SKM-1 treated with dmso at 0.1 percent for 144 hours (cell line): ENCODE measurements at regions not wholly inside any gene's neighbourhood (a gene's known extent, or its start where the extent isn't known, plus 50 kb on each side); places are given as distances from the start of the nearest gene placed in this dataset.

Source experiments
- DNase-seq: peaks from one replicate; lab custom pipeline; 2025; ENCODE audit not compliant: unreplicated experiment; lab: John Stamatoyannopoulos, UW

GRCh38 chr3:178302966-178303930 is 233.0 kb upstream of the KCNMB2 start:
- DNase-seq: no peak

DNA sequence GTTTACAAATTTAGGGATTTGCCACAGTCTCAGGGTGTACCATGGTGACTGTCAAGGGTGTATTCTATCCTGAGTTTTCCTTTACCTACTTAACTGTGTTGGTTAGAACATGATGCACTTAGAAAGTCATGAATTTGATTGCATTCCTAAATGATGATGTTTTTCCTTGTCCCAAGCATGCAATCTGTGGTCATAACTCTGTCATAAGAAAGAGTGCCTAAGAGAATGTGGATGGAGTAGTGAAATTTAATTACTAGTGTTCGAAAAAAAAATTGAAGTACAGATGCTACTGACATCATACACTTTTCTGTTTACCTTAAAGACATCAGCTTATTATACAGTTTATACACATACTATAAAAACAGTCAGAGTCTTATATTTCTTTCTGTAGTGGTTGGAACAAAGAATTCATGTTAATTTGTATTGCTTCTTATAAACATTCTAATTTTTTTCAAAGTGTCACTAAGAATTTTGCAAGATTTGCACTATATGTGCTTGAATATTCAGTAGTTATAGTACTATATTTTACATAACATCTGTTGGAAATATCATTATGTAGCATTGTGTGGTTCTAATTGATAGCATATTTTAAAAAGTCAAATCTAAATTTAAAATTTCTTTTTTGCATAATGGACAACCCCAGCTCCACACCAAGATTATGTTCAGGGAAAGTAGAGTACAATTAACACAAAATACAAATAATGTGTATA is 231.3 kb upstream of the KCNMB2 start:
- DNase-seq: no peak

GRCh38 chr3:178306432-178307115 is 229.7 kb upstream of the KCNMB2 start:
- DNase-seq: no peak

DNA sequence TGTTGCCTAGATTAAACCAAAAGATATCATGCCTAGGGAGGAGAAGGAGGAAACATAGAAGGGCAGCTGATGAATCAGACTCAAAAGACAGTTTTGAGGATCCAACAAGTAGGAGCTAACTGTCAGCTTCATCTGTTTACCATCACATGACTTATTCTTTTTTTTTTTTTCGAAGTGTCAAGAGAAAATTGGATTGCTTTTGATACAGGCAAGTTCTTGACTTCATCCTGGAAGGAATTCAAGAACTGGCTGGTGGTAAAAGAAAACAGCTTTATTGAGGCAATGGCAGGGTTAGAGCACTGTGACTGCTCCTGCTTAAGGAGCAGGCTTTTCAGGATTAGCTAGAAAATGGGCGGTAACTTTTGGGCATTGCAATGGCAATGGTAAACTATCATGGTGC is 227.5 kb upstream of the KCNMB2 start:
- DNase-seq: no peak

- DNase-seq: no peak
Observed at GRCh38 chr3:178310949-178311348, 225.3 kb upstream of the KCNMB2 start.

GRCh38 chr3:178313716-178314115 is 222.5 kb upstream of the KCNMB2 start:
- no peak for DNase-seq

GRCh38 chr3:178318340-178318739 is 217.9 kb upstream of the KCNMB2 start:
- DNase-seq: no peak

GRCh38 chr3:178318941-178319816 is 217.1 kb upstream of the KCNMB2 start:
- DNase-seq: no peak

- DNase-seq: no peak
Observed at GRCh38 chr3:178320456-178321351, 215.5 kb upstream of the KCNMB2 start.

DNA sequence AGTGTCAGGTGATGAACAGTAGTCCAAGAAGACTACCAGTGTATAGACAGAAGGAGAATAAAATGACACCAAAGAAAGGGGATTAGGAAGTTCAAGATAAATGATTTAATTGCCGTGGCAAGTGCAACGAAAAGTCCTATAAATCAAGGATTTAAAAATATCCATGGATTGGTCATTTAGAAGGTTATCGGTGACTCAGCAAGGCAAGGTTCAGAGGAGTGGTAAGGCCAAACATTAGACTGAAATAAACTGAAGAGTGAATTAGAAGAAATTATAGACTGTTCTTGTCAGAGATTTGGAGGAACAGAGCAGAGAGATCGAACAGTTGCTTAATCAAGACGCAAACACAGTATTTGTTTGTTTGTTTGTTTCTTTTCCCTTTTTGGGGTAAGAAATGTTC is 211.9 kb upstream of the KCNMB2 start:
- no peak for DNase-seq

GRCh38 chr3:178325330-178325729 is 210.9 kb upstream of the KCNMB2 start:
- DNase-seq: no peak

DNA sequence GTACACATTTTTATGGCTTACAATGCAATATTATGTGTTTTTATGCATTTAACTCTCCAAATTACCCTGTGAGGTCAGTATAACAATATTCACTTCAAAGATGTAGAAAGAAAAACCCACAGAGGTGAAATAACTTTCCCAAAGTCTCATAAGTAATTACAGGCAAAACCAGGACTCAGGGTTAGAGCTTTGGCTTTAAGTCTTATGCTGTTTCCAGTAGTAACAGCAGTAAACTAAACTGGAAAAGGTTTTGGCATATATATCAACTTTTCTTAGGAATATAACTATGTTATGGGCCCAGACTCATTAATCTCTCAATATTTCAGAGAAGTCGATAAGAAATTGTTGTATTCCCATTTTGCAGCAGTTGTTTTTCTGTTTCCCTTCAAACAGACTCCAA is 206.3 kb upstream of the KCNMB2 start:
- DNase-seq: no peak

DNA sequence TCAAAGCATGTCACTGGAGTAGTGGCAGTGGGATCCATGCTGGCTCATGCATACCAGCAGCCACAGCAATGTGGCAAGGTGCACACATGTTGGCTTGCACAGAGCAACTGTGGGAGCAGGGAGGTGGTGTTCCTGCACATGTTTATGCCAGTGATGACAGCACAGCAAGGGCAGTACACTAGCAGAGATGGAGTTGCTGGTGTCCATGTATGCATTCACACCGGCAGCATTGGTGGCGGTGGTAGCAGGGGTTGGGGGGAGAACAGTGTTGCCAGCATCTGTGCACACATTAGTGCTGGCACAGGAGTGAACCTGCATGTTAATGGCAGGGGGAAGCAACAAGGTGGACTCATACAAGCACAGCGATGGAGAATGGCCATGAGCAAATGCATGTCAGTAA is 202.0 kb upstream of the KCNMB2 start:
- DNase-seq: no peak

DNA sequence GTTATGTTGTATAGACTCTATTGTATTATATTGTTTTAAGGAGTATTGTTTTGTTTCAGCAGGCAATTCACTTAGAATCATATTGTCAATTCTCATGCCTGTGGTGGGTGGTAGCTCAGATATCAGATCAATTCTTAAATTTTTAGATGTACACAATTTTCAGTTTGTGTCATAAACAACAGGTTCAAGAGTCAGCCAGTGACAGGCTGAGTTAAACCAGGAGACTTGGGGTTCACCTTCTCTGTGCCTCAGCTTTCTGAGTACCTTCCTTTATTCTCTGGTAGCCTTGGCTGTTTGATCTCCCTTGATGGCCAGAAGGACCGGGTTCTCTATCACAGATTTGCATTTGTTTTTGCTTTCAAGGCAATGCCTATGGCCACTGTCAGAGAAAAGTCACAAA is 199.9 kb upstream of the KCNMB2 start:
- DNase-seq: no peak

DNA sequence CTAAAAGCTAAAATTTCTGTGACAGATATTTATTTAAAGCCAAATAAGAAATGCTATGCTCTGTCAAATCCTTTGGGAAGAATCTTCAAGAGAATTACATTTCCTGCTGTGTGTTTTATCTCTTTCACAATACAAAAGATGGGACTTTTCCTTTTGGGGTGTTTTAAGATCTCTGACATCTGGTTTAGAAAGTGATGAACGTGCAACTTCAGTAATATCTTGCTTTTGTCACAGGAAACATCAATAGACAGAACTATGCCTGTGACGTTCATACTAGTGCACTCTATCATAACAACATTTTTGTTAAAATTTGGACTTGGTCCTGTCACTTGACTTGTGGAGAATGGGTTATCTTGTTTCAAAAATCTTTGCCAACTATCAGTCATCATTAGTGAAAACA is 195.7 kb upstream of the KCNMB2 start:
- no peak for DNase-seq

DNA sequence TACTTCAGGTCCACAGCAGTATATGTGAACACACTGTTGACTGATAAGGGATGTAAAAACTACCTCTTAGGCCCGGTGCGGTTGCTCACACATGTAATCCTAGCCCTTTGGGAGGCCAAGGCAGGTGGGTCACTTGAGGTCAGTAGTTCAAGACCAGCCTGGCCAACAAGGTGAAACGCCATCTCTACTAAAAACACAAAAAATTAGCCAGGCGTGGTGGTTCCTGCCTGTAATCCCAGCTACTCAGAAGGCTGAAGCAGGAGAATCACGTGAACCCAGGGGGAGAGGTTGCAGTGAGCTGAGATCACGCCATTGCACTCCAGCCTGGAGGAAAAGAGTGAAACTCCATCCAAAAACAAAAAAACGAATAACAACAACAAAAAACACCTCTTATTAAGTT is 194.6 kb upstream of the KCNMB2 start:
- no peak for DNase-seq

- no peak for DNase-seq
Observed at GRCh38 chr3:178342111-178342510, 194.1 kb upstream of the KCNMB2 start.

- no peak for DNase-seq
Observed at GRCh38 chr3:178343433-178344038, 192.7 kb upstream of the KCNMB2 start.

DNA sequence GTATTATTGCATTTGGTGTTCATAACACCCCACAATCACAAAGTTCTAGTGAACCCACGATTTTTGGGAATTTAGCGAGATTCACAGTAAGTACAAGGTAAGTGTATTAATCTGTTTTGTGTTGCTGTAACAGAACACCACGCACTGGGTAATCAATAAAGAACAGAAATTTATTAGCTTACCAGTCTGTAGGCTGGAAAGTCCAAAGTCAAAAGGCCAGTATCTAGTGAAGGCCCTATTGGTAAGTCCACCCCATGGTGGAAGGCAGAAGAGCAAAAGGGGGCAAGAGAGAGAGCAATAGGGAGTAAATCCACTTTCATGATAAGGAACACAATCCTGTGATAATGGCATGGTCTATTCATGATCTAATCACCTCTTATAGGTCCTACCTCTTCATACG is 190.3 kb upstream of the KCNMB2 start:
- no peak for DNase-seq
